B cell (primary cell): ENCODE measurements at regions not wholly inside any gene's neighbourhood (a gene's known extent, or its start where the extent isn't known, plus 50 kb on each side); places are given as distances from the start of the nearest gene placed in this dataset.

ENCODE experiments used
- ATAC-seq: fragments of 200-7000 bp; cut with Tn5 transposase; one replicate; pipeline ENCODE4 v1.10.0; 2021; ENCODE audit warnings: low read depth, mild to moderate bottlenecking, moderate number of reproducible peaks, moderate library complexity
- CTCF ChIA-PET: fragments of 350-600 bp; sonication (Branson Sonifier 250); formaldehyde crosslinking; loops from one replicate; lab custom pipeline; 2021; ENCODE audit warnings: antibody characterized with exemption, inconsistent platforms; lab: Charles Lee
- POLR2A ChIA-PET: fragments of 350-600 bp; sonication (Branson Sonifier 250); formaldehyde crosslinking; loops from one replicate; lab custom pipeline; 2021; ENCODE audit warnings: antibody characterized with exemption; lab: Charles Lee
- DNase-seq: peaks from one replicate; pipeline ENCODE4 v3.0.0; 2013
- H2AFZ ChIP-seq: 2 replicates; pipeline ENCODE4 v1.6.1; 2012; ENCODE audit warnings: mild to moderate bottlenecking, low read depth, low read length; ENCODE audit not compliant: insufficient read depth, poor library complexity, severe bottlenecking
- H3K27ac ChIP-seq, 2 donors: 1 replicate in 1 of 2; 2 replicates in 1 of 2; pipeline ENCODE4 v1.5.1; 2012 to 2013; ENCODE audit warnings: low read length in 2 of 2, mild to moderate bottlenecking in 2 of 2, moderate library complexity in 1 of 2
- H3K27me3 ChIP-seq, 4 experiments: fragments of 200-600 bp in 1 of 4; sonication (generic) in 1 of 4; replicated peaks in 1 of 4; 1 replicate in 2 of 4; 2 replicates in 2 of 4; pipeline versions ENCODE4 v1.6.1 to v1.7.0; 2013 to 2016; ENCODE audit warnings: low read length in 3 of 4, mild to moderate bottlenecking in 2 of 4, mixed read lengths in 1 of 4, moderate library complexity in 1 of 4; ENCODE audit not compliant: insufficient read depth in 4 of 4, control insufficient read depth in 3 of 4; ENCODE audit errors: control extremely low read depth in 1 of 4
- H3K36me3 ChIP-seq, 2 experiments: replicated peaks in 1 of 2; 1 replicate in 1 of 2; 2 replicates in 1 of 2; pipeline versions ENCODE4 v1.6.1 to v1.7.1; 2013; ENCODE audit warnings: low read length in 1 of 2; ENCODE audit not compliant: insufficient read depth in 2 of 2, control insufficient read depth in 1 of 2; ENCODE audit errors: control extremely low read depth in 1 of 2, extremely low read depth in 1 of 2
- H3K4me1 ChIP-seq, 2 donors: fragments of 200-600 bp in 1 of 2; sonication (generic) in 1 of 2; 1 replicate in 1 of 2; 2 replicates in 1 of 2; pipeline versions ENCODE4 v1.5.1 to v1.6.1; 2013 to 2017; ENCODE audit warnings: low read length in 2 of 2; ENCODE audit not compliant: control insufficient read depth in 2 of 2, insufficient read depth in 2 of 2
- H3K4me2 ChIP-seq: replicated peaks from 2 replicates; pipeline ENCODE3; 2012; ENCODE audit warnings: mild to moderate bottlenecking, low read depth, low read length; ENCODE audit not compliant: poor library complexity, severe bottlenecking
- H3K4me3 ChIP-seq, 5 experiments: fragments of 200-600 bp in 1 of 5; sonication (generic) in 1 of 5; 1 replicate in 3 of 5; 2 replicates in 2 of 5; pipeline versions ENCODE4 v1.5.1 to v1.7.0; 2011 to 2016; ENCODE audit warnings: low read length in 4 of 5, mild to moderate bottlenecking in 4 of 5, low read depth in 2 of 5, control low read depth in 1 of 5, moderate library complexity in 1 of 5; ENCODE audit not compliant: insufficient read depth in 1 of 5; ENCODE audit errors: control extremely low read depth in 1 of 5, extremely low read depth in 1 of 5
- H3K79me2 ChIP-seq: fragments of 200-600 bp; sonication (generic); one replicate; pipeline ENCODE4 v1.6.0; 2016; ENCODE audit warnings: low read length; ENCODE audit not compliant: control insufficient read depth, insufficient read depth
- H3K9ac ChIP-seq: fragments of 200-600 bp; sonication (generic); 2 replicates; pipeline ENCODE4 v1.6.1; 2017; ENCODE audit warnings: mild to moderate bottlenecking, low read length, moderate library complexity
- H3K9me3 ChIP-seq, 3 donors: one replicate each; pipeline versions ENCODE4 v1.6.1 to v1.7.1; 2013; ENCODE audit warnings: low read length in 2 of 3; ENCODE audit not compliant: control insufficient read depth in 2 of 3, insufficient read depth in 1 of 3; ENCODE audit errors: control extremely low read depth in 1 of 3
- H4K20me1 ChIP-seq: 2 replicates; pipeline ENCODE4 v1.6.0; 2012; ENCODE audit warnings: mild to moderate bottlenecking, low read length; ENCODE audit not compliant: insufficient read depth, control insufficient read depth, poor library complexity, severe bottlenecking
- H3K27ac Mint-ChIP-seq: one replicate; pipeline ENCODE4 v1.8.0; 2021; ENCODE audit warnings: mixed read lengths
- H3K27me3 Mint-ChIP-seq: one replicate; pipeline ENCODE4 v1.8.0; 2021; ENCODE audit warnings: mixed read lengths
- H3K4me1 Mint-ChIP-seq: one replicate; pipeline ENCODE4 v1.8.0; 2021; ENCODE audit warnings: mixed read lengths
- H3K4me3 Mint-ChIP-seq: one replicate; pipeline ENCODE4 v1.8.0; 2021; ENCODE audit warnings: mixed read lengths
- H3K9me3 Mint-ChIP-seq: one replicate; pipeline ENCODE4 v1.8.0; 2022; ENCODE audit warnings: mixed read lengths; ENCODE audit not compliant: insufficient read depth
- CTCF ChIP-seq: fragments of 200-600 bp; IDR thresholded peaks from one replicate; pipeline ENCODE4 v1.8.0; 2022; ENCODE audit warnings: antibody characterized with exemption, mild to moderate bottlenecking
- EZH2 ChIP-seq: IDR thresholded peaks from 2 replicates; pipeline ENCODE4 v1.6.1; 2012; ENCODE audit warnings: borderline replicate concordance, low read depth, mild to moderate bottlenecking, moderate library complexity, low read length; ENCODE audit not compliant: insufficient read depth, poor library complexity, severe bottlenecking
- WGBS: methylation state at CpG from one replicate; pipeline ENCODE4 v1.1.5; 2013; ENCODE audit warnings: missing lambda C conversion rate; ENCODE audit not compliant: insufficient coverage; 5-methylcytosine and 5-hydroxymethylcytosine counted together
- intact Hi-C: fragments of 100-400 bp; cut with micrococcal nuclease; formaldehyde crosslinking; loops from one replicate; pipeline ENCODE4 v1.10.0; 2022

GRCh38 chr13:107097916-107098315 lies 530.0 kb upstream of the ARGLU1 start:
- POLR2A ChIA-PET: no interaction called here
- no peaks in the 10 kb centered on the region for H3K27me3 ChIP-seq
- DNase-seq: no peak
- H3K4me3 ChIP-seq: no peak overlapping the region
- no peaks in the 10 kb centered on the region for H4K20me1 ChIP-seq
- intact Hi-C loops: no loop called here
- no peaks in the 10 kb centered on the region for H3K79me2 ChIP-seq
- Mint-ChIP-seq H3K27ac (no peak overlapping the region), H3K4me1 (no peaks in the 10 kb centered on the region), H3K9me3 (no peaks in the 10 kb centered on the region), H3K4me3 (no peak overlapping the region), H3K27me3 (no peaks in the 10 kb centered on the region)
- no peak overlapping the region for H3K4me2 ChIP-seq
- no peak overlapping the region for H2AFZ ChIP-seq
- CTCF ChIA-PET: no interaction called here
- no peak for ATAC-seq
- H3K9ac ChIP-seq: no peak overlapping the region
- H3K4me1 ChIP-seq: no peaks in the 10 kb centered on the region
- H3K9me3 ChIP-seq: no peaks in the 10 kb centered on the region
- no peaks in the 10 kb centered on the region for H3K36me3 ChIP-seq
- H3K27ac ChIP-seq: no peak overlapping the region
- no peak for TF ChIP-seq EZH2
- no peak for TF ChIP-seq CTCF
- no CpG with 5 or more reads among the region's 7 CpGs for WGBS

- no peaks in the 10 kb centered on the region for H3K27me3 ChIP-seq
- H3K9ac ChIP-seq: no peak overlapping the region
- no peaks in the 10 kb centered on the region for H3K9me3 ChIP-seq
- Mint-ChIP-seq H3K27me3 (no peaks in the 10 kb centered on the region), H3K9me3 (no peaks in the 10 kb centered on the region), H3K4me3 (no peak overlapping the region), H3K4me1 (no peaks in the 10 kb centered on the region), H3K27ac (no peak overlapping the region)
- H4K20me1 ChIP-seq: no peaks in the 10 kb centered on the region
- no peaks in the 10 kb centered on the region for H3K79me2 ChIP-seq
- ATAC-seq (no peak), DNase-seq (no peak)
- intact Hi-C loops: no loop called here
- ChIA-PET POLR2A (no interaction called here), CTCF (no interaction called here)
- H2AFZ ChIP-seq: no peak overlapping the region
- TF ChIP-seq EZH2: no peak
- no peak for TF ChIP-seq CTCF
- H3K4me2 ChIP-seq: no peak overlapping the region
- WGBS: no CpG with 5 or more reads among the region's 2 CpGs
- H3K27ac ChIP-seq: no peak overlapping the region
- H3K4me3 ChIP-seq: no peak overlapping the region
- no peaks in the 10 kb centered on the region for H3K36me3 ChIP-seq
- H3K4me1 ChIP-seq: no peaks in the 10 kb centered on the region
These were observed 527.9 kb upstream of the ARGLU1 start for GRCh38 chr13:107095876-107096275.
